ENCODE measurements at regions not wholly inside any gene's neighbourhood (a gene's known extent, or its start where the extent isn't known, plus 50 kb on each side); places are given as distances from the start of the nearest gene placed in this dataset.
"Not testable (repeated sequence)": the region's sequence is repeated elsewhere in the genome, so short reads cannot be mapped to it uniquely, and the experiment has no call there.

GRCh38 chr5:167843881-167844572 is 447.4 kb upstream of the WWC1 start:
- DNase-seq (ENCODE audit: low spot score), result no peak
- intact Hi-C loops (cut with DNase I), result no loop called here
- ATAC-seq, result no peak

- ATAC-seq (no peak), DNase-seq (ENCODE audit: low spot score) (no peak)
- intact Hi-C loops (cut with DNase I), result no loop called here
Measured at GRCh38 chr5:167845952-167846351, 445.5 kb upstream of the WWC1 start.

- intact Hi-C loops (cut with DNase I), result no loop called here
- ATAC-seq, result no peak
- DNase-seq (ENCODE audit: low spot score), result no peak
Measured at GRCh38 chr5:167849874-167850273, 441.6 kb upstream of the WWC1 start.

- no peak for ATAC-seq
- intact Hi-C loops (cut with DNase I), result no loop called here
Measured at GRCh38 chr5:167850911-167851310, 440.5 kb upstream of the WWC1 start.

GRCh38 chr5:167851416-167851815 is 440.0 kb upstream of the WWC1 start:
- intact Hi-C loops (cut with DNase I), result no loop called here
- ATAC-seq (no peak), DNase-seq (ENCODE audit: low spot score) (no peak)

More at GRCh38 chr5:167850911-167851310, 440.5 kb upstream of the WWC1 start:
- DNase-seq (ENCODE audit: low spot score), result no peak

- ATAC-seq (no peak), DNase-seq (ENCODE audit: low spot score) (no peak)
- intact Hi-C loops (cut with DNase I), result no loop called here
Measured at GRCh38 chr5:167852515-167852914, 438.9 kb upstream of the WWC1 start.

GRCh38 chr5:167853421-167853820 is 438.0 kb upstream of the WWC1 start:
- intact Hi-C loops (cut with DNase I), result no loop called here
- ATAC-seq, result no peak
- DNase-seq (ENCODE audit: low spot score), result no peak

- ATAC-seq (no peak), DNase-seq (ENCODE audit: low spot score) (no peak)
- intact Hi-C loops (cut with DNase I), result no loop called here
Measured at GRCh38 chr5:167855818-167856217, 435.6 kb upstream of the WWC1 start.

GRCh38 chr5:167857321-167857720 is 434.1 kb upstream of the WWC1 start:
- intact Hi-C loops (cut with DNase I), result no loop called here
- DNase-seq (ENCODE audit: low spot score) (no peak), ATAC-seq (no peak)

GRCh38 chr5:167858186-167858855 is 433.1 kb upstream of the WWC1 start:
- ATAC-seq; DNase-seq (ENCODE audit: low spot score); intact Hi-C loops (cut with DNase I): not testable (repeated sequence)

GRCh38 chr5:167861129-167861927 is 430.1 kb upstream of the WWC1 start:
- ATAC-seq (peak; percentile 41), DNase-seq (ENCODE audit: low spot score) (peak; percentile 59)
- intact Hi-C loops (cut with DNase I), result no loop called here

GRCh38 chr5:167861928-167862426 is 429.5 kb upstream of the WWC1 start:
- ATAC-seq (no peak), DNase-seq (ENCODE audit: low spot score) (no peak)
- intact Hi-C loops (cut with DNase I), result no loop called here

GRCh38 chr5:167863883-167864282 is 427.6 kb upstream of the WWC1 start:
- intact Hi-C loops (cut with DNase I), result no loop called here
- no peak for DNase-seq (ENCODE audit: low spot score)
- no peak for ATAC-seq

- intact Hi-C loops (cut with DNase I), result no loop called here
- no peak for ATAC-seq
- no peak for DNase-seq (ENCODE audit: low spot score)
Measured at GRCh38 chr5:167864801-167865200, 426.6 kb upstream of the WWC1 start.

- no peak for ATAC-seq
- intact Hi-C loops (cut with DNase I), result no loop called here
Measured at GRCh38 chr5:167866797-167867196, 424.6 kb upstream of the WWC1 start.

GRCh38 chr5:167867281-167867680 is 424.2 kb upstream of the WWC1 start:
- DNase-seq (ENCODE audit: low spot score) (no peak), ATAC-seq (no peak)
- intact Hi-C loops (cut with DNase I), result no loop called here

More at GRCh38 chr5:167866797-167867196, 424.6 kb upstream of the WWC1 start:
- DNase-seq (ENCODE audit: low spot score), result no peak

- DNase-seq (ENCODE audit: low spot score) (no peak), ATAC-seq (no peak)
- intact Hi-C loops (cut with DNase I), result no loop called here
Measured at GRCh38 chr5:167869125-167869524, 422.3 kb upstream of the WWC1 start.

- intact Hi-C loops (cut with DNase I), result no loop called here
- ATAC-seq (no peak), DNase-seq (ENCODE audit: low spot score) (no peak)
Measured at GRCh38 chr5:167870055-167870454, 421.4 kb upstream of the WWC1 start.

GRCh38 chr5:167871091-167871490 is 420.4 kb upstream of the WWC1 start:
- intact Hi-C loops (cut with DNase I), result no loop called here
- no peak for ATAC-seq
- no peak for DNase-seq (ENCODE audit: low spot score)

- intact Hi-C loops (cut with DNase I), result no loop called here
- peak; percentile 39 for ATAC-seq
- no peak for DNase-seq (ENCODE audit: low spot score)
Measured at GRCh38 chr5:167872791-167873190, 418.7 kb upstream of the WWC1 start.

Measured in sciatic nerve (tissue), 2 donors.